ENCODE measurements at regions not wholly inside any gene's neighbourhood (a gene's known extent, or its start where the extent isn't known, plus 50 kb on each side); places are given as distances from the start of the nearest gene placed in this dataset.

DNA sequence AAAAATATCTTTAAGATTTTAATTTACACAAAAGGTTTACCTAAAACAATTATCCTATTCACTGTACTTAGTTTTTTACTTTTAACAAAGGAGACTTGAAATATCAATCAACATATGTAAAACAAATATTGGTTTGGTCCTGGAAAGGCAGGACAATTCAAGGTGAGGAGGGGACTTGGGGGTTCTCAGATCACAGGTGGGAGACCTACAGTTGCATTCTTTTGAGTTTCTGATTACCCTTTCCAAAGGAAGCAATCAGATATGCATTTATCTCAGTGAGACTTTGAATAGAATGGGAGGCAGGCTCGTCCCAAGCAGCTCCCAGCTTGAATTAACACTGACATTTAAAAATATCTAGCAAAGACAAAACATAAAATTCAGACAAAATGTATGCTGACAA lies 1917.3 kb downstream of the C4orf33 start:
- H3K9me3 ChIP-seq (ENCODE audit: control insufficient read depth, insufficient read depth, low read length) = 0 out of 2 replicates have a peak, but pooled peaks cover 3% of the 10 kb centered on the region
- no TSS peak for BruUV-seq (replicated peaks)
- no peak overlapping the region for H2BK120ac ChIP-seq (ENCODE audit: low read depth, low read length)
- no peaks in the 10 kb centered on the region for H3K9me1 ChIP-seq (ENCODE audit: insufficient read depth, low read length)
- H4K20me1 ChIP-seq (ENCODE audit: insufficient read depth, low read length) = no peaks in the 10 kb centered on the region
- no peak overlapping the region for H3K14ac ChIP-seq (replicated peaks; ENCODE audit: low read depth, low read length)
- no peak overlapping the region for H3K27ac ChIP-seq (ENCODE audit: insufficient read depth, low read length)
- H3K4me2 ChIP-seq (ENCODE audit: low read depth, low read length) = no peak overlapping the region
- H3K23ac ChIP-seq (ENCODE audit: low read depth, low read length) = no peak overlapping the region
- no peaks in the 10 kb centered on the region for H3K36me3 ChIP-seq (ENCODE audit: control insufficient read depth, insufficient read depth, low read length)
- DNase-seq = no peak
- no peak for TF ChIP-seq MXI1 (IDR thresholded peaks at IDR 0.05; ENCODE audit: borderline replicate concordance, low read depth, low read length)
- TF ChIP-seq POLR2A (IDR thresholded peaks at IDR 0.05; ENCODE audit: low read depth, low read length) = no peak
- no peak for TF ChIP-seq BHLHE40 (IDR thresholded peaks at IDR 0.05; ENCODE audit: low read depth, low read length)
- TF ChIP-seq, protein P1, sequence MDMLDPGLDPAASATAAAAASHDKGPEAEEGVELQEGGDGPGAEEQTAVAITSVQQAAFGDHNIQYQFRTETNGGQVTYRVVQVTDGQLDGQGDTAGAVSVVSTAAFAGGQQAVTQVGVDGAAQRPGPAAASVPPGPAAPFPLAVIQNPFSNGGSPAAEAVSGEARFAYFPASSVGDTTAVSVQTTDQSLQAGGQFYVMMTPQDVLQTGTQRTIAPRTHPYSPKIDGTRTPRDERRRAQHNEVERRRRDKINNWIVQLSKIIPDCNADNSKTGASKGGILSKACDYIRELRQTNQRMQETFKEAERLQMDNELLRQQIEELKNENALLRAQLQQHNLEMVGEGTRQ (IDR thresholded peaks at IDR 0.05; ENCODE audit: low read depth, low read length) = no peak
- no peak for TF ChIP-seq SMC3 (IDR thresholded peaks at IDR 0.05; ENCODE audit: low read depth, low read length)
- no peak for TF ChIP-seq CEBPB (IDR thresholded peaks at IDR 0.05; ENCODE audit: low read depth, low read length)
- no peak for TF ChIP-seq RCOR1 (IDR thresholded peaks at IDR 0.05; ENCODE audit: insufficient replicate concordance, low read length)
- TF ChIP-seq CHD1 (IDR thresholded peaks at IDR 0.05; ENCODE audit: low read depth, low read length) = no peak
- TF ChIP-seq FOS (IDR thresholded peaks at IDR 0.05; ENCODE audit: low read depth, low read length) = no peak
- TF ChIP-seq MAZ (IDR thresholded peaks at IDR 0.05; ENCODE audit: borderline replicate concordance, low read depth, low read length) = no peak
- TF ChIP-seq, protein P2, sequence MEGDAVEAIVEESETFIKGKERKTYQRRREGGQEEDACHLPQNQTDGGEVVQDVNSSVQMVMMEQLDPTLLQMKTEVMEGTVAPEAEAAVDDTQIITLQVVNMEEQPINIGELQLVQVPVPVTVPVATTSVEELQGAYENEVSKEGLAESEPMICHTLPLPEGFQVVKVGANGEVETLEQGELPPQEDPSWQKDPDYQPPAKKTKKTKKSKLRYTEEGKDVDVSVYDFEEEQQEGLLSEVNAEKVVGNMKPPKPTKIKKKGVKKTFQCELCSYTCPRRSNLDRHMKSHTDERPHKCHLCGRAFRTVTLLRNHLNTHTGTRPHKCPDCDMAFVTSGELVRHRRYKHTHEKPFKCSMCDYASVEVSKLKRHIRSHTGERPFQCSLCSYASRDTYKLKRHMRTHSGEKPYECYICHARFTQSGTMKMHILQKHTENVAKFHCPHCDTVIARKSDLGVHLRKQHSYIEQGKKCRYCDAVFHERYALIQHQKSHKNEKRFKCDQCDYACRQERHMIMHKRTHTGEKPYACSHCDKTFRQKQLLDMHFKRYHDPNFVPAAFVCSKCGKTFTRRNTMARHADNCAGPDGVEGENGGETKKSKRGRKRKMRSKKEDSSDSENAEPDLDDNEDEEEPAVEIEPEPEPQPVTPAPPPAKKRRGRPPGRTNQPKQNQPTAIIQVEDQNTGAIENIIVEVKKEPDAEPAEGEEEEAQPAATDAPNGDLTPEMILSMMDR (conservative IDR thresholded peaks at IDR 0.05; ENCODE audit: low read depth, low read length) = no peak
- no peak for TF ChIP-seq RFX5 (IDR thresholded peaks at IDR 0.05; ENCODE audit: low read depth, low read length)
- TF ChIP-seq, protein P3, sequence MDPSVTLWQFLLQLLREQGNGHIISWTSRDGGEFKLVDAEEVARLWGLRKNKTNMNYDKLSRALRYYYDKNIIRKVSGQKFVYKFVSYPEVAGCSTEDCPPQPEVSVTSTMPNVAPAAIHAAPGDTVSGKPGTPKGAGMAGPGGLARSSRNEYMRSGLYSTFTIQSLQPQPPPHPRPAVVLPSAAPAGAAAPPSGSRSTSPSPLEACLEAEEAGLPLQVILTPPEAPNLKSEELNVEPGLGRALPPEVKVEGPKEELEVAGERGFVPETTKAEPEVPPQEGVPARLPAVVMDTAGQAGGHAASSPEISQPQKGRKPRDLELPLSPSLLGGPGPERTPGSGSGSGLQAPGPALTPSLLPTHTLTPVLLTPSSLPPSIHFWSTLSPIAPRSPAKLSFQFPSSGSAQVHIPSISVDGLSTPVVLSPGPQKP (IDR thresholded peaks at IDR 0.05; ENCODE audit: borderline replicate concordance, low read depth, low read length) = no peak
- no peak for TF ChIP-seq RAD21 (IDR thresholded peaks at IDR 0.05; ENCODE audit: low read length)
- no peak for TF ChIP-seq NFE2L2 (IDR thresholded peaks at IDR 0.05; ENCODE audit: low read depth, low read length)
- TF ChIP-seq MAFK (IDR thresholded peaks at IDR 0.05; ENCODE audit: low read depth, low read length) = no peak
- H2BK5ac ChIP-seq (ENCODE audit: low read depth, low read length, poor library complexity, severe bottlenecking) = no peak overlapping the region
- no peak overlapping the region for H2AK9ac ChIP-seq (replicated peaks; ENCODE audit: low read depth, low read length, poor library complexity)
- H3K4me3 ChIP-seq (ENCODE audit: insufficient read depth, low read depth, low read length) = no peak overlapping the region
- no peak overlapping the region for H2AK5ac ChIP-seq (ENCODE audit: low read depth, low read length)
- no peak for ATAC-seq (ENCODE audit: low read depth)
- CTCF ChIA-PET = no interaction called here
- in situ Hi-C loops (cut with MboI; ENCODE audit: low sequenced_read_pairs) = no loop called here
- H3K4ac ChIP-seq (ENCODE audit: low read depth, low read length) = no peak overlapping the region
- H3K18ac ChIP-seq (ENCODE audit: low read depth, low read length) = no peak overlapping the region
- H4K5ac ChIP-seq (ENCODE audit: low read depth, low read length) = no peak overlapping the region
- no peaks in the 10 kb centered on the region for H3K79me1 ChIP-seq (ENCODE audit: low read depth in 1 of 2, low read length in 2 of 2)
- dilution Hi-C loops (cut with HindIII; ENCODE audit: low sequenced_read_pairs, unreplicated experiment) = no loop called here
- intact Hi-C loops (cut with micrococcal nuclease) = no loop called here
- H3K27me3 ChIP-seq (ENCODE audit: control insufficient read depth, insufficient read depth, low read length) = no peaks in the 10 kb centered on the region
- no peak overlapping the region for H2BK20ac ChIP-seq (ENCODE audit: low read depth, low read length)
- no peak overlapping the region for H4K8ac ChIP-seq (ENCODE audit: low read depth in 2 of 2, low read length in 2 of 2)
- no peak overlapping the region for H2BK15ac ChIP-seq (ENCODE audit: low read depth, low read length)
- WGBS, 2 experiments (ENCODE audit: extremely low coverage in 2 of 2, insufficient read length in 1 of 2) = no CpG with 5 or more reads among the region's 1 CpG
- H3K9ac ChIP-seq (ENCODE audit: low read depth, low read length) = no peak overlapping the region
- H3K56ac ChIP-seq (ENCODE audit: extremely low read depth, insufficient read depth, low read length) = no peak overlapping the region
- no peaks in the 10 kb centered on the region for H3K4me1 ChIP-seq (ENCODE audit: control insufficient read depth, insufficient read depth, low read length)
- no peak overlapping the region for H4K91ac ChIP-seq (ENCODE audit: insufficient read depth, low read depth, low read length)
- H2AFZ ChIP-seq (replicated peaks; ENCODE audit: low read length, poor library complexity) = no peak overlapping the region
- POLR2A ChIA-PET (ENCODE audit: unreplicated experiment) = no interaction called here

Data from IMR-90 (cell line).